ENCODE measurements at regions not wholly inside any gene's neighbourhood (a gene's known extent, or its start where the extent isn't known, plus 50 kb on each side); places are given as distances from the start of the nearest gene placed in this dataset.

DNA sequence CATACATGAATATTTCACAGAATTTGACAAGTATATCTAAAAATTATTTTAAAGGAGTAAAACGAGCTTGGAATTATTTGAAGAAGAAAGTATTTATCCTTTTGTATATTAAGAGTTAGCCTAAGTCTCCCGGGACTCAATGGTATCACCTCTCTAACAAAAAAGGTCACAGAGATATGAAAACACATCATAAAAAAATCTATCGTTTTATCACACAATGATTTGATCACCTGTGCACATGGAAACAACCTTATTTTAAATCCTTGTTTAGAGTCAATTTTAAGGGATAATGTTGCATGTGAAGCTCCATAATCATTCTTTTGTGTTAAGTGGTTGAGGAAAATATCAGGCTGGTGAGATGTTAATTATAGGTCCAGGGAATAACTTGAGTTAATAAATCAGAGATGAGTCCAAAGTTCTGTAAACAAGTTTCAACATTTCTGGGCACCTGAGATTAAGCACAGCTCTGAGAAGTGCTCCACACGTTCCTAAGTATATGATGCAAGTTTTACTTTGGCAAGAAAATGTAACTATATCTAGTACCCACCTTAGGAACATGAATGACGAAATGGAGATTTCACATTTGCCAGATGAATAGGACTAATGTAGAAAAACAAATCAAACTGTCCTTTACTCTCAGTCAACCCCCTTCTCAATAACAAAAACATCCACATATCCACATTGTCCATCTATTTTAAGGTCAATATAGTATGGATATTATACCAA is 148.5 kb upstream of the AKR1E2 start:
- DNase-seq (ENCODE audit: low spot score) = no peak
- Mint-ChIP-seq H3K4me1 (ENCODE audit: unreplicated experiment) (no peaks in the 10 kb centered on the region), H3K27me3 (ENCODE audit: unreplicated experiment) (no peaks in the 10 kb centered on the region), H3K4me3 (ENCODE audit: unreplicated experiment) (no peak overlapping the region), H3K27ac (ENCODE audit: unreplicated experiment) (no peak overlapping the region), H3K36me3 (ENCODE audit: low read depth, unreplicated experiment) (no peaks in the 10 kb centered on the region), H3K9me3 (ENCODE audit: unreplicated experiment) (no peaks in the 10 kb centered on the region)
- TF ChIP-seq, protein P1, sequence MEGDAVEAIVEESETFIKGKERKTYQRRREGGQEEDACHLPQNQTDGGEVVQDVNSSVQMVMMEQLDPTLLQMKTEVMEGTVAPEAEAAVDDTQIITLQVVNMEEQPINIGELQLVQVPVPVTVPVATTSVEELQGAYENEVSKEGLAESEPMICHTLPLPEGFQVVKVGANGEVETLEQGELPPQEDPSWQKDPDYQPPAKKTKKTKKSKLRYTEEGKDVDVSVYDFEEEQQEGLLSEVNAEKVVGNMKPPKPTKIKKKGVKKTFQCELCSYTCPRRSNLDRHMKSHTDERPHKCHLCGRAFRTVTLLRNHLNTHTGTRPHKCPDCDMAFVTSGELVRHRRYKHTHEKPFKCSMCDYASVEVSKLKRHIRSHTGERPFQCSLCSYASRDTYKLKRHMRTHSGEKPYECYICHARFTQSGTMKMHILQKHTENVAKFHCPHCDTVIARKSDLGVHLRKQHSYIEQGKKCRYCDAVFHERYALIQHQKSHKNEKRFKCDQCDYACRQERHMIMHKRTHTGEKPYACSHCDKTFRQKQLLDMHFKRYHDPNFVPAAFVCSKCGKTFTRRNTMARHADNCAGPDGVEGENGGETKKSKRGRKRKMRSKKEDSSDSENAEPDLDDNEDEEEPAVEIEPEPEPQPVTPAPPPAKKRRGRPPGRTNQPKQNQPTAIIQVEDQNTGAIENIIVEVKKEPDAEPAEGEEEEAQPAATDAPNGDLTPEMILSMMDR (IDR thresholded peaks at IDR 0.05; ENCODE audit: unreplicated experiment) = no peak

DNA sequence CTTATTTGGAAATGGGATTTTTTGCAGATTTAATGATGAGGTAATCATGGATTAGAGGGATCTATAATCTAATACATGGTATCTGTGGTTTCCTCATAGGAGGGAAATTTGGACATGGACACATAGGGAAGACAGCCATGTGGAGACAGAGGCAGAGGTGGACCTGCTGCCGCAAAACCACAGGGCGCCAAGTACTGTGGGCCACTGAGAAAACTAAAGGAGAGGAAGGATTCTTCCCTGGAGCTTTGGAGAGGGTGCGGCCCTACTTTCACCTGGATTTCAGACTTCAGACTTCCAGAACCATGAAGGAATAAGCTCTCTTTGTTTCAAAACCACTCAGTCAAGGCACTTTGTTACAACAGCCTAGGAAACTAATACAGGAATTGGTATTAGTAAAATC is 149.4 kb upstream of the AKR1E2 start:
- Mint-ChIP-seq H3K9me3 (ENCODE audit: unreplicated experiment) (no peaks in the 10 kb centered on the region), H3K4me3 (ENCODE audit: unreplicated experiment) (no peak overlapping the region), H3K27ac (ENCODE audit: unreplicated experiment) (no peak overlapping the region), H3K36me3 (ENCODE audit: low read depth, unreplicated experiment) (no peaks in the 10 kb centered on the region), H3K27me3 (ENCODE audit: unreplicated experiment) (no peaks in the 10 kb centered on the region), H3K4me1 (ENCODE audit: unreplicated experiment) (no peaks in the 10 kb centered on the region)
- no peak for DNase-seq (ENCODE audit: low spot score)
- TF ChIP-seq, protein P1 (IDR thresholded peaks at IDR 0.05; ENCODE audit: unreplicated experiment) = no peak

DNA sequence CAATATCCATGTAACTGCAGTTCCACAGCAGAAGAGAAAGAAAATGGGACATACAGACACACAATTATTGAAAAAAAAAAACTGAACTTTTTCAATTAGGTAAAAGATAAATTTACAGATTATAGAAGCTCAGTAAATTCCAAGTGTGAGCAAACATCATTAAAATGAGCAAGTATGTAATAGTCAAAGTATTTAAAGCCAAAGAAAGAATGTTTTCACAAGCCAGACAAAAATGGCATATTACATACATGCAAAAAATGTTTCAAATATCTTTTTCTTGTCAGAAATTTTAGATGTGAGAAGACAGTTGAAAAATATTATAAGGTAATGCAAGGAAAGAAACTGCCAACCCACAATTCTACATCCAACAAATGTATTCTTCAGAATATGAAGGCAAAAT is 150.2 kb upstream of the AKR1E2 start:
- no peaks in the 10 kb centered on the region for H3K9me3 Mint-ChIP-seq (ENCODE audit: unreplicated experiment)
- no peak overlapping the region for H3K27ac Mint-ChIP-seq (ENCODE audit: unreplicated experiment)
- DNase-seq (ENCODE audit: low spot score) = no peak
- no peaks in the 10 kb centered on the region for H3K4me1 Mint-ChIP-seq (ENCODE audit: unreplicated experiment)
- no peak overlapping the region for H3K4me3 Mint-ChIP-seq (ENCODE audit: unreplicated experiment)
- TF ChIP-seq, protein P1 (IDR thresholded peaks at IDR 0.05; ENCODE audit: unreplicated experiment) = no peak
- H3K36me3 Mint-ChIP-seq (ENCODE audit: low read depth, unreplicated experiment) = no peaks in the 10 kb centered on the region
- no peaks in the 10 kb centered on the region for H3K27me3 Mint-ChIP-seq (ENCODE audit: unreplicated experiment)

DNA sequence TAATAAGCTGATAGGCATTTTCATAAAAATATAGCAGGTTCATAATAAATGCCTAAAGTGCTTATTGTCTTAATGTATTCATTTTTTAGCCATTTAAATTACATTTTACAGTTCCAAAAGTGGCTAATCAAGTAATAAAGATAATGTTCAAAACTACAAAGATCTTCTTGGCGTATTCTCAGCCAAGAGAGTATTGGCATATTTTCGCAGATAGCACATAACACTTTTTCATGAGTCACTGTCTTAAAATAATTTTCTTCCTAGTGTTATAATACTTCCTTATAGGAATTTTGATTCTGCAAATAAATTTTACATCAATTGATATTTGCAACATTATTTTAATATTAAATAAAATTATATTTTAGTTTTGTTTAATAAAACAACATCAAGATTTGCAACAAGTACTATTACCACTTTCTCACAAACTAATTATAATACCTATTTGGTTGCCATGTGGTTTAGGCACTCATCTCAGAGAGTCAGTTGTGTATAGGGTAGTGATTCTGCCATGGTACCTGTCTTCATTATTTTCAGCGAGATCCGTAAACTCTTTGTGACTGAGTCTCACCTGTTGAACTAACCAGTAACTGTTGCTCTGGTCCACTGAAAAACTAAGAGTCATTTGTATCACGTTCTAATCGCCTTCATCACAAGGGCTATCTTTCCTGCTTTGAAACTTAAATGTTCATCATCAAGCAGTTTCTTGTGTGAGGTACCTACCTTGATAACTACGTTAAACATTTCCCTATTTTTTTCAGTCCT is 152.5 kb upstream of the AKR1E2 start:
- no peak for DNase-seq (ENCODE audit: low spot score)
- Mint-ChIP-seq H3K27me3 (ENCODE audit: unreplicated experiment) (no peaks in the 10 kb centered on the region), H3K9me3 (ENCODE audit: unreplicated experiment) (no peaks in the 10 kb centered on the region), H3K27ac (ENCODE audit: unreplicated experiment) (no peak overlapping the region), H3K4me3 (ENCODE audit: unreplicated experiment) (no peak overlapping the region), H3K36me3 (ENCODE audit: low read depth, unreplicated experiment) (no peaks in the 10 kb centered on the region), H3K4me1 (ENCODE audit: unreplicated experiment) (no peaks in the 10 kb centered on the region)
- TF ChIP-seq, protein P1 (IDR thresholded peaks at IDR 0.05; ENCODE audit: unreplicated experiment) = no peak

DNA sequence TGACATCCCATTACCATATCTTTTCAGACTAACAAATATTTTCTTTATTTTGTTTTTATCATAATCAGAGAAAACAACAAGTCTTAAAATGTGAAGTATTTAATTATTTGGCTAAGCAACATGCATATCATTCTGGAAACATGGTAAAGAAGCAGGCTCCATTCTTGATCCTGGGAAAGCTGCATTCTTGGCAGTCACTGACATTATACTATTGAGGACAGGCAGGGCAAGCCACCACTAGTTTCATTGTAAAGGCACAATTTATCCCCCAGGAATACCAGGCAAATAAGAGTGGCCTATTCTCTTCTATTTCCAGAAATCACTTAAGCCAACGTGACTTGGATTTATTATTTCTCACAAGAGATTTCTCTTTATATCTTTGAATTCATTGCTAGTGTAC is 153.8 kb upstream of the AKR1E2 start:
- Mint-ChIP-seq H3K4me3 (ENCODE audit: unreplicated experiment) (no peak overlapping the region), H3K36me3 (ENCODE audit: low read depth, unreplicated experiment) (no peaks in the 10 kb centered on the region), H3K4me1 (ENCODE audit: unreplicated experiment) (no peaks in the 10 kb centered on the region), H3K27me3 (ENCODE audit: unreplicated experiment) (no peaks in the 10 kb centered on the region), H3K27ac (ENCODE audit: unreplicated experiment) (no peak overlapping the region), H3K9me3 (ENCODE audit: unreplicated experiment) (no peaks in the 10 kb centered on the region)
- TF ChIP-seq, protein P1 (IDR thresholded peaks at IDR 0.05; ENCODE audit: unreplicated experiment) = no peak
- no peak for DNase-seq (ENCODE audit: low spot score)

All from endothelial cell (in vitro differentiated cells).